Thyroid gland (tissue), 4 donors: ENCODE measurements at regions not wholly inside any gene's neighbourhood (a gene's known extent, or its start where the extent isn't known, plus 50 kb on each side); places are given as distances from the start of the nearest gene placed in this dataset. TPM values are rescaled to one million over a fixed set of nuclear protein-coding genes. Genes with fewer than 3 reads are reported as not detected.

ENCODE experiments used
- DNase-seq, 2 donors: peaks; one replicate each; pipeline ENCODE4 v3.0.0-alpha.2; 2019
- H3K27ac ChIP-seq, 3 donors: fragments of 200-600 bp; sonication (generic); 1 replicate in 2 of 3; 2 replicates in 1 of 3; pipeline ENCODE4 v1.5.1; 2016 to 2019; ENCODE audit warnings: mild to moderate bottlenecking in 1 of 3, moderate library complexity in 1 of 3
- H3K27me3 ChIP-seq: fragments of 200-600 bp; sonication (generic); one replicate; pipeline ENCODE4 v1.5.1; 2019
- H3K36me3 ChIP-seq, 2 donors: fragments of 200-600 bp; sonication (generic); one replicate each; pipeline ENCODE4 v1.5.1; 2016 to 2019
- H3K4me1 ChIP-seq, 2 donors: fragments of 200-600 bp; sonication (generic); one replicate each; pipeline ENCODE4 v1.5.1; 2017 to 2019
- H3K4me3 ChIP-seq, 3 donors: fragments of 200-600 bp; sonication (generic); replicated peaks in 1 of 3; 1 replicate in 2 of 3; 2 replicates in 1 of 3; pipeline ENCODE4 v1.5.1; 2016; ENCODE audit warnings: mild to moderate bottlenecking in 1 of 3
- H3K9me3 ChIP-seq: fragments of 200-600 bp; sonication (generic); one replicate; pipeline ENCODE4 v1.5.1; 2017
- CTCF ChIP-seq, 6 experiments: fragments of 200-600 bp in 3 of 6; fragments of 450-650 bp in 3 of 6; sonication (generic) in 3 of 6; IDR thresholded peaks; one replicate each; pipeline ENCODE4 v1.5.1; 2016 to 2019; ENCODE audit warnings: antibody characterized with exemption in 6 of 6, mild to moderate bottlenecking in 2 of 6, inconsistent platforms in 1 of 6, moderate library complexity in 1 of 6
- POLR2A ChIP-seq, 2 donors: fragments of 450-650 bp; IDR thresholded peaks; one replicate each; pipeline ENCODE4 v1.6.1; 2017; ENCODE audit warnings: antibody characterized with exemption in 2 of 2, mild to moderate bottlenecking in 2 of 2, moderate library complexity in 1 of 2
- WGBS, 2 donors: methylation state at CpG; one replicate each; pipeline ENCODE4 v1.1.5; 2017; 5-methylcytosine and 5-hydroxymethylcytosine counted together
- intact Hi-C: fragments of 100-400 bp; cut with DNase I; formaldehyde crosslinking; loops from one replicate; pipeline ENCODE4 v1.15.1; 2023
- small RNA-seq: library from RNA; depleted of rRNA; stranded (forward); fragments of <200 nt; gene quantifications from one replicate; pipeline ENCODE3, GENCODE V24; 2016

GRCh38 chr1:38101037-38101785, 54.6 kb upstream of the POU3F1 start:
- TF ChIP-seq CTCF (IDR thresholded peaks at IDR 0.05): no peak
- TF ChIP-seq POLR2A (IDR thresholded peaks at IDR 0.05): no peak
- no peaks in the 10 kb centered on the region for H3K4me1 ChIP-seq
- H3K27ac ChIP-seq: no peak overlapping the region
- no peaks in the 10 kb centered on the region for H3K27me3 ChIP-seq
- 71 to 75% methylated on average over 8 of the region's 8 CpGs for WGBS, 2 donors
- intact Hi-C loops: no loop called here
- DNase-seq: no peak
- H3K36me3 ChIP-seq: no peaks in the 10 kb centered on the region
- no peak overlapping the region for H3K4me3 ChIP-seq
- H3K9me3 ChIP-seq: no peaks in the 10 kb centered on the region

GRCh38 chr1:38098101-38098847, 51.7 kb upstream of the POU3F1 start:
- Histone ChIP-seq H3K27me3 (no peaks in the 10 kb centered on the region), H3K4me3 (no peak overlapping the region), H3K4me1 (no peaks in the 10 kb centered on the region), H3K27ac (no peak overlapping the region), H3K9me3 (no peaks in the 10 kb centered on the region), H3K36me3 (no peaks in the 10 kb centered on the region)
- DNase-seq: no peak
- intact Hi-C loops: no loop called here
- TF ChIP-seq CTCF (IDR thresholded peaks at IDR 0.05) (no peak), POLR2A (IDR thresholded peaks at IDR 0.05) (no peak)
- WGBS, 2 donors: 89 to 90% methylated on average over 18 of the region's 18 CpGs

- Histone ChIP-seq H3K27ac (no peak overlapping the region), H3K4me1 (no peaks in the 10 kb centered on the region), H3K9me3 (no peaks in the 10 kb centered on the region), H3K27me3 (no peaks in the 10 kb centered on the region), H3K36me3 (no peaks in the 10 kb centered on the region), H3K4me3 (no peak overlapping the region)
- intact Hi-C loops: no loop called here
- TF ChIP-seq POLR2A (IDR thresholded peaks at IDR 0.05) (no peak), CTCF (IDR thresholded peaks at IDR 0.05) (no peak)
- 71 to 75% methylated on average over 11 to 19 of the region's 19 CpGs for WGBS, 2 donors
- DNase-seq: no peak
Observed at GRCh38 chr1:38097284-38097898, 50.8 kb upstream of the POU3F1 start.

Small RNA genes lying in the stretch of these regions (small RNA-seq; reads per million reads assigned to genes)
- not detected for gene RNU6-753P
